ENCODE measurements at regions not wholly inside any gene's neighbourhood (a gene's known extent, or its start where the extent isn't known, plus 50 kb on each side); places are given as distances from the start of the nearest gene placed in this dataset.

DNA sequence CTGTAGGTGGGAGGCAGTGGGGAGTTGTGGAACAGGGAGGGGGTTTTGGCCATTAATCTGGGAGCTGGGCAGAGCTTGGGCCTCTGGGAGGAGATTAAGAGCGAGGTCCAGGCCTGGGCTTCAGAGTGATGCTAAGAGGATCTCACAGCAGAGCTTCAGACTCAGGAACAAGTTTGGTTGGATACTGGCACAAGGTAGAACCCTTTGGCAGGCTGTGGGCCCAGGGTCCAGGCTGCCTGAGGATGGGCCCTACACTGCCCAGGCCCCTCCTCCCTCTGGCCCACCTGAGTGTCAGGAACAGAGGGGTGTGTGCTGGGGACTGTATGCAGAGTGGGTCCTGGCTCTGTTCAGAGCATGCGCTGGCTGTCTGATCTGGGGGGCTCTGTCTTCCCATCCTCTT is 334.9 kb downstream of the CYP26B1 start:
- no peak for DNase-seq (ENCODE audit: low spot score)

DNA sequence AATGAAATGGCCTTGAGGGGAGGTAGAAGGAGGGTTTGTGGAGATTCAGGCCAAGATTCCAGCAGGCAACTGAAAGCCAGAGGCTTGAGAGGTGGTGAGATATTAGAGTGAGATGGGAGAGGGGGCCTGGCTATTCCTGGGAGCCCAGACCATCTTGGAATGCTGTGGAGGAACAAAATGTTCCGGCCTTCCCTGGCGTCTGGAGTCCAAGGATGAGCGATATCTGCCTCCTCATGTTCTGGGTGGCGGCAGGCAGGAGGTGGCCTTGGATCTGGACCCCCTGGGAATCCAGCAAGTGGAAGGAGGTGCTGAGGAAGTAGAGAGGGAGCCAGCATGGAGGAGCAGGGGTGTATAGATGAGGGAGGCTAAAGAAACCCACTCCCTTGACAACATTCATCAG is 335.9 kb downstream of the CYP26B1 start:
- no peak for DNase-seq (ENCODE audit: low spot score)

DNA sequence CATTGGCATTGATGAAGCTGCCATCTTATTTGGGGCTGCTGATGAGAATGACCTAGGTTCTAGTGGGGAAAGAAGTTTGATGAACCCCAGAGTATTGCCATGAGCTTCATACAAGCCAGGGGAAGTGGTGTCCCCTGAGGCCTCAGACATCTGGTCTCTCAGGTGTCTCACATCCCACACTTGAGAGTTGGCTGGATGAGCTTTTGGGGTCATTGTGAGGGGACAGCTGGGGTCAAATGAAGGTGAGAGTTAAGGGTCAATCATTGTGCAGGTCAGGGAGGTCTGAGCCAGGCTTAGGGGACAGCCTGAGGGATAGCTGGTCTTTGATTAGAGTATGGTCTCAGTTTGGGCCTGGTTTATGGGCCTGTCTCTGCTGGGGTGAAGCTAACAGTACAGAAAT is 336.5 kb downstream of the CYP26B1 start:
- DNase-seq (ENCODE audit: low spot score): no peak

DNA sequence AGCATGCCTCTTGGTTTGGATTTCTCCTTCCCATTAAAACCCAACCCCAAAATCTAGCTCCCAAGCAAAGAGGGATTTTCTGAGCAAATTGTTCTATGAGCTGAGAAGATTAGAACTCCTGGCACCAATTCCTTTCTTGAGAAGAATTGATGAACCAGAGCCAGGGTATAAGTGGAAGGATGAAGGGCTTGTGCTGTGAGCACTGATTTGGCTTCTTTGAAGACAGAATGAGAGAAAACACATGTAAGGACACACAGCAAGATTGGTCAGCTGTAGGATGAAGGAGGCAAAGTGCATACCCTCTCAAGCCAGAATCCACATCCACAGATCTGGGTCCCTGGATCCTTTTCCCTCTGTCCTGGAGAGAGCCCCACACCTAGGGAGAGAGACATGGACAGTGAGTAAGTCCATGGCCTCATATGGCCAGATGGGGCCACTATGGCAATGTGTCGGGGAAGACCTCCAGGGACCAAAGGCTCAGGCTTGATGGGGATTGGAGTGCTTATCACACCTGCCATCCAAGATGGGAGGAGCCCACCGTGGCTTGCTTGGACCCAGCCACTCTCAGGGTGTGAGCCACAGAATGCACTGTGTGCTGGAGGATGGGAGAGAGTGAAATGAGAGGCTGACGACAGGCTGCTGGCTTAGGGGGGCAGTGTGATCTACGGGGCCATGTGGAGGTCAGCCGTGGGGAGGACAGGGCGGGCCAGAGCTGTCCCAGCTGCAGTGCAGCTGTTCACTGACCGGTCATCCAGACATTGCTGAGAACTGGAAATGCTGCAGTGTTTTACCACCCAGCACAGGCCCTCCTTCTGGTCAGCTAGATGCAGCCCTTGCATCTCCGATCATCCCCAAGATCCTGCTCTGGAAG is 339.8 kb downstream of the CYP26B1 start:
- no peak for DNase-seq (ENCODE audit: low spot score)

DNA sequence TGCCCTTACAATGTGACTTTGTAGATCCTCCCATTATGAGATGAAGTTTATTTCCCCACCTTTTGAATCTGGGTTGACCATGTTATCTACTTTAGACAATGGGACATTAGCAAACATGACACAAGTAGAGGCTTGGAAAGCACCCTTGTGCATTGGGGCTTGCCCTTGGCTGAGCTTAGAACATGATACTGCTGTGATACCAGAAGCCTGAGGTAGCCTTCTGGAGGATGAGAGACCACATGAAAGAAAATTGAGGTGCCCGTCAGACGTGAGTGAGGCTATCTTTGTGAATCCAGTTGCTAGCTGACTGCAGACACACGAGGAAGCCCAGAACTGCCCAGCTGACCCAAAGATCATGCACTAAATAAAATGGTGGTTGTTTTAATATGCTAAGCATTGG is 341.2 kb downstream of the CYP26B1 start:
- no peak for DNase-seq (ENCODE audit: low spot score)

DNA sequence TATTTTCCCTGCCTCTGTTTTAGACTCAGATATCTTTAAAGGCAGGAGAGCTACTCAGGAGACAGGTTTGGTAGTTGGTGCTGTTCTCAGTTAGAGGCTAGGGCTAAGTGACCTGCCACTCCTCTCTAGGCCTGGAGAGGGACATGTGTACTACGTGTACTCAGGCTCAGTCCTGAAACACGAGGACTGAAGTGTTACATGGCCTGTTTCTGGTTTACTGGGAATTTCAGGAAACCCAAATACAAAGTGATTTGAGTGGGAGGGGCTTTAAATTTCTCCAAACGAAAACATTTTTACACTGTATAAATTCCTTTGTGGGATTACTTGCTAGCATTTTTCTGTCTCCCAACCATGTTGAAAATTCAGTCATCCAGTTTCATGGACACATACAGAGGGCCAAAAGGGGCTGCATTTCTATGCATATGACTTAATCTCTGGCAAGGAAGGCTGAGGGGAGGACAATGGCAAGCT is 343.3 kb downstream of the CYP26B1 start:
- no peak for DNase-seq (ENCODE audit: low spot score)

DNA sequence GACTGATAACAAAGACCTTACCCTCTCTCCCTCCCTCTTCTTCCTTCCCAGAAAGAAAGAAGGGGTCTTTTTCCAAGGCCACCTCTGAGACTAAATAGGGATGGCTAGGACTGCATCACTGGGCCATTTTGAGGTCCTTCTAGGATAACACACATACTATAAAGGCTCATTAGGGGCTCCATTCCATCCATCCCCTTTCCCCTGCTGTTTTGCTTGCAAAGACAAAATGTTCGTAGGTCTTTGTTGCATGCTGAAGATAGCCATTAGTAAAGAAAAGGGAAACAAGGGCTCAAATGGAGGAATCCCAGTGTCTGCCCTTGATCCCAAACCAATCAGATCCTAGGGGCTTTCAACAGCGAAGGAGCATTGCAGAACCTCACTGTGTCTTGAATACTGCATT is 344.3 kb downstream of the CYP26B1 start:
- no peak for DNase-seq (ENCODE audit: low spot score)

DNA sequence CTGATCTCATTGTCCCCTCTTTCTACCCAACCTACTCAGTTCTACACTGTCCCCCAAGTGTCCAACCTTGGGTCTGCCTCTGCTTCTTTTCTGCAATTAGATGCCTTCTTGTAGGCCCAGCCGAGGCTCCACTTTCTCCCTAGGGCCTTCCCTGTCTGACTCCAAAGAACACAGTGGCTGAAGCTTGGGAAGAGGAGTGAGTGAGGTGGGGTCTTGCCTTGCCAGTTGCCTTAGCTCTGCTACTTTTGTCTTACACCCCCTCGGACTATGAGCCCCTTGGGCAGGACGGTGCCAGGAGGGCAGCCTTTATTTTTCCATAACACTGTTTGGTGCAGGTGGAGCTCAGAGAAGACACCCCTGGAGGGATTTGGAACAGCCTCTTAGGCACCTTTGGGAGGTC is 345.1 kb downstream of the CYP26B1 start:
- DNase-seq (ENCODE audit: low spot score): no peak

DNA sequence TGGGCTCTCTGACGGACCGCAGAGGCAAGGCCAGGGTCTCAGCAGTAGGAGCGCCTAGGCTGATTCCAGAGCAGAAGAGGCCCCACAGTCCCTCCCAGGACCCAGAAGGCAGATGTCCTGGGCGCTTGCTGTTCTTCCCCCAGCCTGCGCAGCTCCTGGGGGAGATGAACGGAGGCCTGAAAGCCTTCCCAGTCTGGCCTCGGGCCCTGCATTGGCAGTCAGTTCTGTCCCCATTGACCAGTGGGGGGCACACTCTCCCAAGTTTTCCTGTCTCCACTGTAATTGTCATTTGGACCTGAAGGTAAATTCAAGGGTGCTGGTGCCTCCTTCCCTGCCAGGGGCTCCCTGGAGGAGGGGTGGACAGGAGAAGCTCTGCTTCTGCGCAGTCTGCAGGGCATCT is 345.7 kb downstream of the CYP26B1 start:
- no peak for DNase-seq (ENCODE audit: low spot score)

DNA sequence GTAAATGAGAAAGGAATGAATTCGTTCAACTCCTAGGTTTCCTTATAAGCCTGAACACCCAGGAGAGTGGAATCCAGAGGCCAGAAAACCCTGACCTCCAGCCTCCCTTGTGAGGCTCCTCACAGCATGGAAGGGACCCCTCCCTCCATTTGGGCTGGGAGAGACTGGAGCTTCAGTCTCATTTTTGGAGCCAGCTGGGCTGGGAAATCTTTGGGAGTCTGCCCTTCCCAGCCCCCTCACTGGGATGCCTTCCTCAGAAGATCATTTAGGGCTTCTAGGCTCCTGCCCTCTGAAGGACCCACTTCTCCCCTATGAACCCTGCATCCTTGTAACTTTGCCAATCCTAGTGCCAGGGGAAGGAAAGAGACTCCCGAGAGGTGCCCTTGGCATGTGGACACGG is 346.1 kb downstream of the CYP26B1 start:
- no peak for DNase-seq (ENCODE audit: low spot score)

DNA sequence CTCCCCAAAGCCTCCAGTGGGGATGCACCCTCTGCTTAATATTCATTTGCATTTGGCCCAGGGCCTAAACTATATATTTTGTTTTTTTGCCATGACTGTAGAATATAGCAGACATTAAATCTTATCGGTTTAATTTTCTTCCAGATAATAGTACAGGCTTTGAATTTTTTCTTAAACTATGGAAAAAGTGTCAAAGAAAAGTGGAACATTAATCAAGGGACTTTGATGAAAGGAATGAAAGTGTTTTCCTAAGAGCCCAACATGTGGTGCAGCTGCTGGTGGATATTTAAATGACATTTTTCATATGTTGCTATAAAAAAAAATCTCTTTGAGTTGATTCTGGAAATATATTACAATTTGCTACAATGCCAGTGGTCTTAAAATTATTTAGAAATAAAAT is 346.8 kb downstream of the CYP26B1 start:
- no peak for DNase-seq (ENCODE audit: low spot score)

DNA sequence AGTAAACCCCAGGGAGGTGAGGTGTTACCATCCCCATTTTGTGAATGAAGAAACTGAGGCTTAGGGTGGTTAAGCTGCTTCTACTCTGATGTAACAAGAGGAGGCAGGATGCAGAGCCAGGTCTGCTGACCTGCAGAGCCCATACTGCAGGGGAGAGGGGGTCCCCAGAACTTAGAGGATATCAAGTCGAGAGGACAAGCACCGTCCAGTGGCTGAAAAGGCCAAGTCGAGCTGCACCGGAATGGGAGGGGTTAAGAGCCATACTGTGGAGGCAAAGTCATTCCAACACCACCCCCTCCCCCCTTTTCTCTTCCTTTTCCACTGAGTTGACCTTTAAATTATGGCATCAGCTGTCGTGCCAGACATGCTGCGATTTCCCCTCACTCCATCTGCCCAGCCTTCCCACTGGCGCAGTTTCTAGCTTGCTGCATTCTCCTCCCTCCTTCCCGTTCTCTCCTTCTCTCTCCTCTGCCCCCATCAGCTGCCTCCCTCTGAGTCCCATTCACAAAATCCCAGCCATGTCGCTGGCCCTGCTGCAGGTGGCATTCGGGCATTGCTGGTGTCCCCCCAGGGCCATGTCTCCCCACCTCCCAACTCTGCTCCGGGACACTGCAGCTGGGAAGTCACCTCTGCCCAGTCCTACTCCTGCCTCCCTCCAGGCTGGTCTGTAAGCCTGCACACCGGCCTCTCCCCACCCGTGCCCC is 346.9 kb downstream of the DYSF start:
- DNase-seq (ENCODE audit: low spot score): no peak

DNA sequence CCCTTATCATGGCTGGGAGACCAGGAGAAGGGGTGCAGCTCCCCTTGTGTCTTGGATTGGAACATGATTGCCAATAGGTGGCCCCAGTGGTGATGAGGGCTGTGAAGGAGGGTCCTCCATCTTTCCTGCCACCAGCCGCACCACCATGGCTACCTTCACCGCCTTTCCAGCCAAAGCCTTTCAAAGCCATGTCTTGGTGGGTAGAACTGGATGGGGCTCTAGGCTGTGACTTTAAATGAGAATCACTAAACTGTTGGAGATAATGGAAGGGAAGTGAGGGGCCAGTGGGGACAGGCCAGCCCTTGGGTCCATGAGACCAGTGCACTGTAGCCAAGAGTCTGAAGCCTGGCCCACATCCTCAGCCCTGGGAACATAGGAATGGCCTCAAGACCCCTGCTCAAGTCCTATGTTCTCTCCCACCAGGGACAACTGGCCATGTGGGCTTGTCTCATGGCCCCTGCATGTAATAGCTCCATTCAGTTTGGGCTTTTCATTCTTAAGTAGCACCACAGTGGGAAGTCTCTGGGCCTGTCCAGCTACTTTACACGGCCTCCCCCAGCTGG is 345.7 kb downstream of the DYSF start:
- DNase-seq (ENCODE audit: low spot score): no peak

DNA sequence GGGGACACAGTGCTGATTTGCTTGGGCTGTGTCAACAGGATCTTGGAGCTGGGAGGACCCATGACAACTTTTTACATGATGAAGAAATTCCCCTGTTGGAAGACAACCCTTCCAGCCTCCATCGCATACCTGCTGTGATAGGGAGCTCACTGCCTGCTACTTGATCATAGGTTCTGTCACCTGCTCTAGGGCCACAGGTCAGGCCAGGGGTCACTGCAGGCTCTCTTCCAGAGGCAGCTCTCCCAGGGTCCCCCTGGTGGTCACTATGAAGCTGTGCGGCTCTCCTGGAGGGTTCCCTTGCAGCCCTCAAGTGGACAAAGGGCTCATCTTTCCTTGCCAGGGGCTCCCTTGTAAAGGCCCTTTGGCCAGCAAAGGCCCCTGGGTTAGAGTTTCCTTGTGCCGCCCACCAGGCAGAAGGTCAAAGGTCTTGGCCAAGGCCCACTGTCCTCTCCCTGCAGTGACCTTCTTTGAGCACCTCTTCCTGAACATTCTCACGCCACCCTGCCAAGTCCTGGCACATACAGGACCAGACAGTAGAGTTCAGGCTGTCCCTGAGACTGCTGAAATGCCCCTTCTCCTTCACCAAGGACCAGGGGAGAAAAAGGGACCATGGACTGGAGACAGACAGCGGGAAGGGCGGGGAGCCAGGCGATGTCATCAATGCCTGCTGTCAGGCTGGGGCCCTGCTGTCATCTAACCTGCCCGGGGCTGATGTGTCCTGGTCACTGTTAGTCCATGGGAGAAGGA is 345.1 kb downstream of the DYSF start:
- peak; percentile 37 for DNase-seq (ENCODE audit: low spot score)

DNA sequence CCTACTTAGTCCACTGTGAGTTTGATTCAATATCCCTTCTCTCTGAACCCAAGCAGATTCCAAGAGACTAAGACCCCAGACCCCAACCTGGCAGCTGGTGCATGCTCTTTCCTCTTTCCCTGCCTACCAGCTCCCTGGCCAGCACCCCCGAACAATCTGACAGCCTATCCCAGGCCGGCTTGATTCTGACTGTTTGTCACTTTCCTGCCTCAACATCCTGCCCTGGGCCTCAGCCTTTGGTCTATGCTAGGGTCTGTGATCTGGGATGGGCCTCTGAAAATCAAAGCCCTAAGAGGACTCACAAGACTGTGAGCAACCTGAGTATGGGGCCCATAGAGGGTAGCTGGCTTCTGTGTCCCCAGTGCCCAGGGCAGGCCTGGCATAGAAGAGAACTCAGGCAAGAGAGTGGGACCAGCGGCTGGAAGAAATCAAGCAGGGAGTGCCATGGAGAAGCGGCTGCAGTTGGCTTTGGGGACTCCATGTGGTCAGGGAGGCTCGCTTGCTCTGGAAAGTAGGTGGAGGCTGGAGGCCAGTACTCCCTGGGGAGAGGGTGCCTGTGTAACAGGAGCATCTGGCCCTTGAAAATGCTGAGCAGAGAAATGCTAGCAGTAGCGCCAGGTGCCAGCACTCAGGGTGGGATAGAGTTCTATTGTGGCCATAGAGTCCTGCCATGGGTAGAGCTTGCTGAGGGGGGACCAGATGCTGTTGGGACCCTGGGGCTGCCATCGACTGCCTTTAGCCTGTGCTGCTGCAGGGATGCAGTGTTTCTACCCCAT is 343.9 kb downstream of the DYSF start:
- DNase-seq (ENCODE audit: low spot score): no peak

DNA sequence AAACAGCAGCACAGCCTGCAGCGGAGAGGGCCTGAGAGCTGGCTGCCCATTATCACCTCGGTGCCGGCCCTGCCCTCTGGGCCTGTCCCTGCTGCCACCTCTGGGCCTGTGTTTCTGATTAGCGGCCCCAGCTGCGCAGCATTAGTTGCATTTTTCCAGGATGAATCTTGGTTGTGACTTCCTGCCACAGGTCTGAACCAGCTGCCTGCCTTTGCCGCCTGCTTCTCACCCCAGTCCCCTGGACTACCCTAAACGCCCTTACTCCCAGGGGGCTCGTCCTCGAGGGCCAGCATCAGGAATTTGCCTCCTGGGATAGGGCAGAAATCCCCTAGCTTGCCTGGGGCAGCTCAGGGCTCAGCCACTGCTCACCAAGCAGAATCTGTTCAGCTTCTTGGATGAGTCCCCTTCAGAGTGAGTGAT is 342.8 kb downstream of the DYSF start:
- no peak for DNase-seq (ENCODE audit: low spot score)

DNA sequence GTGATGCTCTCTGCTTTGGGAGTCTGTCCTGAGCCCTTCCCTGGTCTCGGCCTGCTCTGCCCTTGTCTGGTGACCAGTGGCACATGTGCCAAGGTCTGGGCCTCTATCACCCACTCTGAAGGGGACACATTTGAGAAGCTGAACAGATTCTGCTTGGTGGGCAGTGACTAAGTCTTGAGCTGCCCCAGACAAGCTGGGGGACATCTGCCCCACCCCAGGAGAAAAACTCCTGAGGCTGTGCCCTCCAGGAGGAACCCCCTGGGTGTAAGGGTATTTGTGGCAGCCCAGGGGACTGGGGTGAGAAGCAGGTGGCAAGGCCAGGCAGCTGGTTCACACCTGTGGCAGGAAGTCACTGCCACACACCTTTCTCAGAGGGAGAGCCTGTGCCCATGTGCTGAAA is 342.1 kb downstream of the DYSF start:
- DNase-seq (ENCODE audit: low spot score): no peak

DNA sequence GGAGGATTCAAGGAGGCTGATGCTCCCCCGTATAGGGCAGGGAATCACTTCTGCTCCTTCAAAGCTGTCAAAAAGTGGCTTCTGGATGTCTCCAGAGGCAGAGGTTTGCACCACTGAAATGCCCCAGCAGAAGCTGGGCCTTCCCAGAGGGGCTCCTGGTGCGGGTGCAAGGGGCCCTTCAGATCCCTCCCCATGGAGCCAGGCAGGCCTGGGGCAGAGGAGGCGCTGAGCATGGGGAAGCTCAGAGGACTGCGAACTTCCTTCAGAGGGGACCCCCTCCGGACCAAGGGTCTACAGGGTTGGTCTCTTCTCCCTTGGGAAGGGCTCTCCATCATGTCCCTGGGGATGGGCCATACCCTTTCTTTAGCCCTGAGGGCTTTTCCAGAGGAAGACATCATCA is 341.2 kb downstream of the DYSF start:
- DNase-seq (ENCODE audit: low spot score): no peak

DNA sequence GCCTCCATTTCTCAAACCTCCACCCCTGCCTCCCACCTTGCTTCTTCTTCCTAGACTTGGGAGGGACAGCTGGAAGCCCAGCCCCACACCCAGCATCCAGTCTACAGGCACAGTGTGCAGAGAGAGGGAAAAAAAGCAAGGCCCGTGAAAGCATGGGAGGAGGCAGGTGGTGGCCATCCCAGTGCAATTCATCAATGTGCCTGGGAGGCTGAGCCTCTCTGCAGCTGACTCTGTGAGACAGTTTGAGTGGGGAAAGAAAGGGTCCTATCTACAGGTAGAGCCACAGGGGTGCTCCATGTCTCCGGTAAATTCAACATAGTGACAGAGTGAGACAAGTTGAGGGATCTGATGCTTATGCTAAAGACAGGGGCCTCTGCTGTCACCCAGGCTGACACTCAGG is 340.6 kb downstream of the DYSF start:
- DNase-seq (ENCODE audit: low spot score): no peak

DNA sequence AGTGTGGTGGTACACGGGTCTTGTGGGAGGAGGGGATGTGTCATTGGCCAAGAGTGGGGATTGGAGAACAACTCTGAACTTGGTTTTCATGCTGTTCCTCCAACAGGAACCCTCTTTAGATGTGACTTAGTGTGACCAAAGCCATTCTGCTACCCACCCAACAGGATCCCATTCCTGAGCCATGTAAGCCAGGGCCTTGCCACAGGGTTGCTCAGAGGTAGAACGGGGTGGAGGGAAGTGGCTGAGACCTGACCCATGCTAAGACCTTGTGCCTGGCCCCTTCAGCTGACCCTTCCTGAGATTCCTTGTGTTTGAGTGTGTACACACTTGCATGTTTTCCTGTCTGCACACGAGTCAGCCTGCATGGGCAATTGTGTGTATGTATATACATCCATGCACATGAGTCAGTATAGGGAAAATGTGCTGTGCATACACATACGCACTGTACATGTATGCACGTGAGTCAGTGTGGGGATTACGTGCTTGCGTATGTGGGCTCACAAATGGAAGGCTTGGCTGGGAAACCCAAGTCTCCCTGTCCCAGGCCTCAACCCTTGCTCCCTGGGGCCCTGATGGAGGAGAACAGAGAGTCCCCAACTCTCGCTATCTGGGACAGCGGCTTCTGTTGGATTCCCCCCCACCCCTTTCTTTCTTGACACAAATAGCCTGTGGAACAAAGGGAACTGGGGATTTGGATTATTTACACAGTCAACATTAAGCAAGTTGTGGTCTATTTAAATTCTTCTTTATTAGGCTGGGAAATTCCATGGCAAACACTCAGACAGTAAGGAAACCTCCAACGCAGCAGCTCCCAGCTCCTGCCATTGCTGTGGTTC is 339.8 kb downstream of the DYSF start:
- DNase-seq (ENCODE audit: low spot score): no peak

All from COLO829 (cell line).